ENCODE measurements at regions not wholly inside any gene's neighbourhood (a gene's known extent, or its start where the extent isn't known, plus 50 kb on each side); places are given as distances from the start of the nearest gene placed in this dataset. TPM values are rescaled to one million over a fixed set of nuclear protein-coding genes. Genes with fewer than 3 reads are reported as not detected.
"Not testable (repeated sequence)": the region's sequence is repeated elsewhere in the genome, so short reads cannot be mapped to it uniquely, and the experiment has no call there.

DNA sequence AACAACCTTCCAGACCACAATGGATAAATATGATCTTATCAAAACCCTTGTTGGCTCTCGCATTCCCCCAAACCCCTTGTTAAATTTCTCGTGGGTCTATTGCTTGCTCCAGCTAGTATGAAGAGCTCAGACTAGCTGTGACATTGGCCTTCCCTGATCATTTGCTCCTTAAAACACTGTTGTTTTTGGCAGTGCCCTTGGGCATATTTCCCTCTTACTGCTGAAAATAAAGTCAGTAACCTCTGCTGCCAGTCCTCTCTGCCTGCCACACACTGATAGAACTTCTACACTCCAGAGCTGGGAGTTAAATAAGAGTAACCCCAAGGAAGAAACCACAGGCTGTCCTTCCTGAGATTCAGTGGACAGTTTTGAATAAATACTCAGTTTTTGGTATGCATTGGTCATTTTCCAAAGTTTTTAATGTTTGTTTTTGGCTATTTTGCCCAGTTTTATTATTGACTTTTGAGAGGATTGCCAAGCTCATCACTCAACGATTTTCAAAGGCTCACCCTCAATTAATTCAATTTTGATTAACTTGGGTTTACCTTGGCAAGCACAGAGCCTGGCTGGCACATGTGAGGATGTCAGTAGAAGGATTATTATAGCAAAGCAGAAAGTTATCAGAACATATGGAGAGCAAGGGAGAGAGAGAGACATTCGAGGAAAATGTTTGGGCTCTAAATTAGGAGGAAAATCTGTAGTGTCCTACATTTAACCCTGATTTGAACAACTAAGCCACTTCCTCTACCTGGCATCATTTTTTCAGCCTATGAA lies 84.3 kb upstream of the SYN3 start:
- DNase-seq (ENCODE audit: low spot score), result no peak

DNA sequence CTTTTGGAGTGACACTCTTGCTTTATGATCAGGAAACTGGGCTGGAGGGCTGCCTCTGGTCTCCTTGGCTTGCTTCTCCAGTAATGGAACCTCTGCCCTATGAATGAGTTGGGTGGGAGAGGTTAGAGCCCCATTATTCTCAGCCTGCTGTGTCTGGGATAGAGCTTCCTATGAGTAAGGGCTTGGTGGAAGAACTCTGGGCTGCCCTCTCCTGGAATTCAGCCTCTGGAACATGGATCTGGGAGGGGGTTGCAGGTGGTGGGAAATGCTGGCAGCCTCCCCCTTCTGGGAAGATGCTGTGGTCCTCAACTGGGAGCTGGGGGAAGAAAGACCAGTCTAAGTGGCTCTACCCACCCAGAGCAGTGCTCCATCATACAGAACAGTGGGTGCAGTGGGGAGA lies 81.8 kb upstream of the SYN3 start:
- no peak for DNase-seq (ENCODE audit: low spot score)

DNA sequence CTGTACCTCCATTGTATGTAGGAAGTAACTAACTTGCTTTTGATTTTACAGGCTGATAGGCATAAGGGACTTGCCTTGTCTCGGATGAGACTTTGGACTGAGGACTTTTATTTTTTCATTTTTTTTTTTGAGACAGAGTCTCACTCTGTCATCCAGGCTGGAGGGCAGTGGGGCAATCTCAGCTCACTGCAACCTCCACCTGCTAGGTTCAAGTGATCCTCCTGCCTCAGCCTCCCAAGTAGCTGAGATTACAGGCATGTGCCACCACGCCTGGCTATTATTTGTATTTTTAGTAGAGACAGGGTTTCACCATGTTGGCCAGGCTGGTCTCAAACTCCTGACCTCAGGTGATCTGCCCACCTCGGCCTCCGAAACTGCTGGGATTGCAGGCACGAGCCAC lies 80.2 kb upstream of the SYN3 start:
- not testable (repeated sequence) for DNase-seq (ENCODE audit: low spot score)

DNA sequence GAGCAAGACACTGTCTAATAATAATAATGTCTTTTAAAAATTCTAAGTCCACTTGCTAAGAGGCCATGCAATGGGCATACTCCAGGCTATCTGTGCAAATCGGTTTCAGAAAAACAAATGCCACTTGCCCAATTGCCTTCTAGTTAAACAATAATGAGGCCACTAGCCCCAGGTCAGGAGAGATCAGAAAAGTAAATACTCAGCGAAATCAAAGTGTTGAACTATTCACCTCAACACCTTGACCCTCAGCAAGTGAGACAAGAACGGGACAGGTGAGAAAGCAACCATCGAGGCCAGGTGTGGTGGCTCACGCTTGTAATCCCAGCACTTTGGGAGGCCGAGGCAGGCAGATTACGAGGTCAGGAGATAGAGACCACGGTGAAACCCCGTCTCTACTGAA lies 72.3 kb upstream of the SYN3 start:
- DNase-seq (ENCODE audit: low spot score), result no peak

DNA sequence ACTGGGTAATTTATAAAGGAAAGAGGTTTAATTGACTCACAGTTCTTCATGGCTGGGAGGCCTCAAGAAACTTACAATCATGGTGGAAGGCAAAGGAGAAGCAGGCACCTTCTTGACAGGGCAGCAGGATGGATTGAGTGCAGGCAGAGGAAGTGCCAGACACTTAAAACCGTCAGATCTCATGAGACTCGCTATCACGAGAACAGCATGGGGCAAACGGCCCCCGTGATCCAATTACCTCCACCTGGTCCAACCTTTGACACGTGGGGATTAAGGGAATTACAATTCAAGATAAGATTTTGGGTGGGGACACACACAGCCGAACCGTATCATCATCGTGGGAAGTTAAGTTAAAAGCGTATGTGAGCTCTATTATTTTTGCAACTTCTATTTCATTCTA lies 71.4 kb upstream of the SYN3 start:
- DNase-seq (ENCODE audit: low spot score), result no peak

DNA sequence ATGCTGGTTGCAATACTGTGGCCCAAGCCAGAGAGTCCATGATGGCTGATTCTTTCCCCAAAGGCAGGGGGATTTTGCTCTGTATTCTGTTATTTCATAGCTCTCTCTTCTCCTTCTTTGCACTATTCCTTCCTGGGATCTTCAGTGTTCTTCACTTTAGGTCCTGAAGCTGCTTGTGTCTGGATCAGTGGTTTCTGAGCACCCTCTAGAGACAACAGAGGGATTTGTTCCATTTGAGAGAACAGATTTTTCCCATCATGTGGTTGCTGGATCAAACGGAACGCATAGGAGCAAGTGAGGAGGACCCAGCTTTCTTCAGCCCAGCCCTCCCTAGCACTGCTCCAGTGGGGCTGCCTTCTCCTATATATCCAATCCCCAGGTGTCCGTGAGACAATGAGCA lies 68.7 kb upstream of the SYN3 start:
- peak; percentile 7 for DNase-seq (ENCODE audit: low spot score)

DNA sequence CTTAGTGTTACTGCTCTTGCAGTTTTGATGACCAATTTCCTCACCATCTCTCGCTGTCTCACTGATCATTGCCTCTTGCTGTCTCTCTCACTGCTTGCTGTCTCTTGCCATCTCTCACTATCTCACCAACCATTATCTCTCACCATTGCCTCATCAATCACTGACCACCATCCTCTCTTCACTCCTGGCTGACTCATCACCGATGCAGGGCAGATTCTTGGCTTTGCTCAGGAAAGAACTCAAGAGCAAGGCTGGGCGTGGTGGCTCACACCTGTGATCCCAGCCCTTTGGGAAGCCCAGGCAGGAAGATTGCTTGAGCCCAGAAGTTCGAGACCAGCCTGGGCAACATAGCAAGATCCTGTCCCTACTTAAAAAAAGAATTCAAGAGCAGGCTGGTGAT lies 66.3 kb upstream of the SYN3 start:
- DNase-seq (ENCODE audit: low spot score), result no peak

DNA sequence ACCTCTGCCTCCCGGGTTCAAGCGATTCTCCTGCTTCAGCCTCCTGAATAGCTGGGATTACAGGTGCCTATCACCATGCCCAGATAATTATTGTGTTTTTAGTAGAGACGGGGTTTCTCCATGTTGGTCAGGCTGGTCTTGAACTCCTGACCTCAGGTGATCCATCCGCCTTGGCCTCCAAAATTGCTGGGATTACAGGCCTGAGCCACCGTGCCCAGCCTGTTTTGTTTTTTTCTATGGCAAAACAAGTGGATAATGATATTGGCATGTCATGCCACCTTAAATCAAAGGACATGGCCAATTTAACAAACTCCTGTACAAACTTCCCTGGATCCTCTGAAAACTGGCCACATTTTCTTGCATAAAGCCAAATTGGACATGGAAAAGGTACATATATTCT lies 64.3 kb upstream of the SYN3 start:
- DNase-seq (ENCODE audit: low spot score), result not testable (repeated sequence)

DNA sequence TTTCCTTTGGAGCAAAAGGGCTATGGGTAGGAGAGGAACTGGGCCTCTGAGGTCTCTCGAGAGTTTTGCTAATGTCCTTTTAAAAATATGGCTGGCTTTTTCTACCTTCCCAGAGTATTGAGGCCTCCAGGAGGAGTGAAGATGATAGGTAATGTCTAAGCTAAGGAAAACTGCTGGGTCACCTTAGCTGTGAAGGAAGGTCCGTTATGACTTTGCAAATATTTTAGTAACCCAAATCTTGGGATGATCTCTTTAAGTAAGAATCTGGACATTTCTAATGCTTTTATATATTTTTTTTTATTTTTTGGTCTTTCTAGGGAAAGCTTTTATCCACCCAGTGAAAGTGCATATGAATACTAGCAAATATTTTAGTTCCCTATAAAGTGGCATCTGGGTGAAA lies 60.9 kb upstream of the SYN3 start:
- no peak for DNase-seq (ENCODE audit: low spot score)

DNA sequence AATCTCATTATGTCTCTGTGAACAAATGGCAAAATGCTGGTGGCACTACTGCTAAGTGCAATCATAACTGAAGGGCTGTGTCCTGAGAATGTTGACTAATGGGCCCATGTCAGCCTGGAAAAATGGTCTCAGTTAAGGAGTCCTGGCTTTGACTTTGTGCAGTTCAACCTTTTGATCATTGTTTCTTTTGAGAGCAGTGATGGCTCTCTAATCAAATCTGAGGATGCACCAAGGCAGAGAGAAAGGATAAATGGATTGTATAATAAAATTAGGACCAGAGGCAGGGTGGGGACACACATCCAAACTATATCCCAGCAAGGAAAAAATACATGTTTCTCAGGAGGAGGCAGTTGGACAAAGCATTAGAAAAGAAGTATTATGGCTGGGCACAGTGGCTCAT lies 59.6 kb upstream of the SYN3 start:
- no peak for DNase-seq (ENCODE audit: low spot score)

DNA sequence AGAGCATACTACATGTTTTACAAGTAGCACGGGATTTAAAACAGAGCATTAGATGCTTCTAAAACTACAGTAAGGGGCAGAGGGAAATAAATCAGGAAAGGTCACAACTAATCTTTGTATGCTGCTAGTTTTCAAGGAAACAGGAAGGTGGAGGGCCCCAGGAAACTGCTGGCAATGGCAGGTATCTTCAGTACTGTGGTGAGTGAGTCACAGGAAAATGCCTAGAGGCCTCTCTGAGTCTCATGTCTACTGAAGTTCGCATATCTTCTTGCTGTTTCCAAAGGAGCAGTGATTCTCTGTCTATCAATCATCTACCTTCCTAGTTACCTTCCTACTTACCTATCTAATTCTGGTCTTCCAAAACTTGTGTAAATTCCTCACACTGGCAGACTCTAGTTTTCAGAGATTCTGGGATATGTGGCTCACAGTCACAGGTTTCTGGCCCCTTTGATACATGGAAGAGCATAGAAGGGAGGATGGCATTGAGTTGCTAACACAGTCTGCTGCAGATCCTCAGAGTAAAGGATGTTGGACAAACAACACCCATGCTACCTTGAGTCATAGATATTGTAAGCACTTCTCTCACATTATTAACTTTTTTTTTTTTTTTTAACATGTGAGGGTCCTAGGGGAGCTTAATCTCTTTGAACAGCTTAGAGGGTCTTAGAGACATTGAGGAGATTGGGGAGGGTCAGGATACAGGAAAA lies 58.8 kb upstream of the SYN3 start:
- peak; percentile 1 for DNase-seq (ENCODE audit: low spot score)

DNA sequence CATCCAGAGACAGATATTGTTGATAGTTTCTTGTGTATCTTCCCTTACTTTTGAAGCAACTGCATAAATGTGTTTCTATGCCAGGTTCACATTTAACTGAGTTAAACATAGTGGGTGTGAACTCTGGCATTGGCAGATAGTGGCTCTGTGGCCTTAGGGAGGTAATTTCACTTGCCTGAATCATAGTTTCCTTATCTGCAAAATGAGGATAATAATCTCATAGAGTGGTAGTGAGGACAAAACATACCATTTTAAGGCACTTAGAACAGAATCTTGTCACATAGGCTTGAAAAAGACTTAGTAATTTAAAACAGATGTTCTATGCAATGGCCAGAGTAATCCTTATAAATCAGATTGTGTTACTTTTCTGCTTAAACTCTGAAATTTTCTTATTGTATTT lies 56.4 kb upstream of the SYN3 start:
- no peak for DNase-seq (ENCODE audit: low spot score)

DNA sequence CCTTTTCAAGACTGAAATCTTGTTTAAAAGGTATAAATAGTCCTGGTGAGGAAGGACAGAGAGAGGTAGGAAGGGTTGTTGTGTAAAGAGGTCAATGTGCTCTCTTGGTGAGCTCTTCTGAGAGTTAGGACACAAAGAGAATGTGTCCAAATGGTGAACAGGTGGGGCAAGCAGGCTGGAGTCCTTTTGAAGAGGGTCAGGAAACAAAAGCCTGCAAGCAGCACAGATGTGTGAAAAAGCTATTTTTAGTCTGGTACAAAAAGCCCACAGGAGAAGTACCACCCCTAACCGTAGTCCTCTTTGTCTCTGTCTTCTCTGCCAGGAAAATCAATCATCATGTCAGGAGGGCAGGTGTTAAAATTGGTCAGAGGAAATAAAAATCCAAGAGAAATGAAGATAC lies 54.4 kb upstream of the SYN3 start:
- no peak for DNase-seq (ENCODE audit: low spot score)

DNA sequence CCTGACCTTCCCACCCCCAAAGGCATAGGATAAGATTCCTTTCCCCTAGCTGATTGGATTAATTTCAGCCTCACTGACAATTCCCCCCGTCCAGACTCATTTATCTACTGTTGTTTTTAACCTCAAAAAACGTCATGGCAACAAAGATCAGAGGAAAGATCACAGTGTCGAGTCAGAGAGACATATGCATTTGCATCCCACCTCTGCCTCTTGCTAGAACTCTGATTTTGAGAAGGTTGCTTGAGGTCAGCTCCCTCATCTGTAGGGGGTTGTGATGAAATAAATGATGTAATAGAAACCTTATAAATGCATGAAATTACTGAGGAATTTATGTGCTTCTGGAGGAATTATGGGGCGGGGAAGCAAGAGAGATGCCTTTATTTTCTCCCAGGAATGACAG lies 53.3 kb upstream of the SYN3 start:
- no peak for DNase-seq (ENCODE audit: low spot score)

DNA sequence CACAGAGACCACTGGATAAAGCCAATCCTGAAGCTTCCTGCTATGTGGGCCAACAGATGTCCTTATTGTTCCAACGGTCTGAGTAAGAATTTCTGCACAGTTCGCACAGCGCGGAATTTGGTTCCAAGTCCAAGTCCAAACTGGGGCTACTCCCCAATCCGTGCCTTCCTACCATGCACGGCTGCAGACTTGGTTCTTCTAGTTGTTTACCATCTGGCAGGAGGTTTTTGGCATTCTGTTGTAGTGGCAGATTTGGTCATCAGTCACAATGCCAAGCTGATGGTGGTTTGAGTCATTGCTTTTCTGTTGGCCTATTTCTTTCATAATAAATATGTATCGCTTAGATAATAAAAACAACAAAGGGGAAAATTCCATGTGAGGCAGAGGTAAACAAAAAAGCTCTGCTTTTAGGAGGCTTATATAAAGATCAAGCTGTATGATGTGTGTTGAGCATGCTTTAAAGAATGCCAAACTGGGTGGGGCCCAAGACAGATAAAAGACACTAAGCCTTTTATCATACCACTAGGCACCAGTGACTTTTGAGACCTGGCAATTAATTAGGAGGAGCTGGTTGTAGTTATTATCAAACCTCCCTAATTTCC lies 52.5 kb upstream of the SYN3 start:
- DNase-seq (ENCODE audit: low spot score), result no peak

DNA sequence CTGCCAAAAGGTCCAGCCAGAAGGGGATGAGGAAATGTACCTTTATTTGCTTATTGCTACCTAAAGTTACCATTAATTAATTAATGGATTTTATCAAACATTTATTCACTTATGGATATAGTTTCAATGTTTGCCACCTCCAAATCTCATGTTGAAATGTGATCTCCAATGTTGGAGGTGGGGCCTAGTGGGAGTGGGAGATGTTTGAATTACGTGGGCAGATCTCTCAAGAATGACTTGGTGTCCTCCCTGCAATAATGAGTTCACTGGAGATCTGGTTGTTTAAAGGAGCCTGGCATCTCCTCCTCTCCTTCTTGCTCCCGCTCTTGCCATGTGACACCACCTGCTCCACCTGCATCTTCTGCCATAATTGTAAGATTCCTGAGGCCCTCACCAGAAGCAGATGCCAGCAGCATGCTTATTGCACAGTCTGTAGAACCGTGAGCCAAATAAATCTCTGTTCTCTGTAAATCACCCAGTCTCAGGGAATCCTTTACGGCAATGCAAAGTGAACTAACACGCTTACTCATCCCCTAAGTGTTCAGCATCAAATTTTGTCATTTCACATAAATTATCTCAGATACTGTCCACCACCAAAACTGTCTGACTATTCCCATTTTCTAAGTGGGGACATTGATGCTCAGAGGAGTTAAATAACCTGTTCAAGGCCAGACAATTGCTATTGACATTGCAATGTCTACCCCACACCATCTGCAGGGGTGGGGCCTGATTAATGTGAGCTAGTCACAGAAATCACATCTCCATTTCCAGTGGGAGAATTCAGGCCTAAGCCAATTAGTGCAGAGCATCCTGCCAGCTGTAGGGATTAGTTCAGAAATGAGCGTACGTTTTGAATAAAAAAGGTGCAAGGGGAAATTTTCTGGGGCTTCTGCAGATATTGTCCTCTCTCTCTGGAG lies 51.6 kb upstream of the SYN3 start:
- DNase-seq (ENCODE audit: low spot score), result no peak

DNA sequence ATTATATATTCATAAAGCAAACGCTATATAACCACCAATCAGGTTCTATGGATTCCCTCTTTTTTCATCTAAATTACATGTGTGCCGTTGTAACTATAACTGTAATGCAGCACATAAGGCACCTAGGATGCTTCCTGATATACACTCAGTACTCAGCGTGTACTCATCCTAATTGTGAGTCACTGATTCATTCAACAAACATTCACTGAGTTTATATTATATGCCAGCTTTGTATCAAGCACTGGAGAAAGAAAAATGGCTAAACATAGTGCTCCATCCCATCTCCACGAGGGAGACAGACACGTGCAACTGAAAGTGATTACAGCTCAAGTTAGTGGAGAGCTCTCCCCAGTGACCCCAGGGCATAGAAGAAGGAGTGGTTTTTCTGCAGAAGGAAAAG lies 49.9 kb upstream of the SYN3 start:
- no peak for DNase-seq (ENCODE audit: low spot score)

Small RNAs in the stretch of these regions (small RNA-seq; reads per million reads assigned to genes)
- not detected for gene Z82198.3
